ENCODE measurements at regions not wholly inside any gene's neighbourhood (a gene's known extent, or its start where the extent isn't known, plus 50 kb on each side); places are given as distances from the start of the nearest gene placed in this dataset.

GRCh38 chr9:13878241-13878711 lies 435.7 kb downstream of the NFIB start:
- Histone ChIP-seq H3K27ac (ENCODE audit: low read depth, low read length) (no peak overlapping the region), H3K36me3 (ENCODE audit: control insufficient read depth, insufficient read depth, low read length) (no peaks in the 10 kb centered on the region), H3K4me3 (ENCODE audit: low read length) (no peak overlapping the region), H3K4me1 (ENCODE audit: control insufficient read depth, insufficient read depth, low read length) (no peaks in the 10 kb centered on the region), H3K9ac (ENCODE audit: extremely low read depth, low read length, poor library complexity, severe bottlenecking) (no peak overlapping the region), H3K9me3 (ENCODE audit: control insufficient read depth, low read length) (no peaks in the 10 kb centered on the region), H3K27me3 (ENCODE audit: control insufficient read depth, insufficient read depth, low read length, poor library complexity, severe bottlenecking) (no peaks in the 10 kb centered on the region)
- Mint-ChIP-seq H3K27me3 (ENCODE audit: insufficient read depth) (no peaks in the 10 kb centered on the region), H3K9me3 (peaks cover 2% of the 10 kb centered on the region), H3K4me3 (no peak overlapping the region), H3K27ac (no peak overlapping the region), H3K36me3 (ENCODE audit: low read depth) (no peaks in the 10 kb centered on the region), H3K4me1 (peaks cover 2% of the 10 kb centered on the region)
- no peak for DNase-seq
- 90% methylated on average over 3 of the region's 3 CpGs; no CpG with 5 or more reads in 1 of the 2 experiments for WGBS, 2 experiments (ENCODE audit: insufficient coverage in 1 of 2, insufficient read length in 1 of 2)
- TF ChIP-seq, protein P1, sequence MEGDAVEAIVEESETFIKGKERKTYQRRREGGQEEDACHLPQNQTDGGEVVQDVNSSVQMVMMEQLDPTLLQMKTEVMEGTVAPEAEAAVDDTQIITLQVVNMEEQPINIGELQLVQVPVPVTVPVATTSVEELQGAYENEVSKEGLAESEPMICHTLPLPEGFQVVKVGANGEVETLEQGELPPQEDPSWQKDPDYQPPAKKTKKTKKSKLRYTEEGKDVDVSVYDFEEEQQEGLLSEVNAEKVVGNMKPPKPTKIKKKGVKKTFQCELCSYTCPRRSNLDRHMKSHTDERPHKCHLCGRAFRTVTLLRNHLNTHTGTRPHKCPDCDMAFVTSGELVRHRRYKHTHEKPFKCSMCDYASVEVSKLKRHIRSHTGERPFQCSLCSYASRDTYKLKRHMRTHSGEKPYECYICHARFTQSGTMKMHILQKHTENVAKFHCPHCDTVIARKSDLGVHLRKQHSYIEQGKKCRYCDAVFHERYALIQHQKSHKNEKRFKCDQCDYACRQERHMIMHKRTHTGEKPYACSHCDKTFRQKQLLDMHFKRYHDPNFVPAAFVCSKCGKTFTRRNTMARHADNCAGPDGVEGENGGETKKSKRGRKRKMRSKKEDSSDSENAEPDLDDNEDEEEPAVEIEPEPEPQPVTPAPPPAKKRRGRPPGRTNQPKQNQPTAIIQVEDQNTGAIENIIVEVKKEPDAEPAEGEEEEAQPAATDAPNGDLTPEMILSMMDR (conservative IDR thresholded peaks at IDR 0.05), result no peak

GRCh38 chr9:13876741-13877140 lies 437.2 kb downstream of the NFIB start:
- H3K4me3 Mint-ChIP-seq, result no peak overlapping the region
- WGBS, 2 experiments (ENCODE audit: insufficient coverage in 1 of 2, insufficient read length in 1 of 2), result no CpG with 5 or more reads among the region's 1 CpG
- H3K4me1 Mint-ChIP-seq, result peaks cover 2% of the 10 kb centered on the region
- TF ChIP-seq, protein P1 (conservative IDR thresholded peaks at IDR 0.05), result no peak
- no peak overlapping the region for H3K27ac ChIP-seq (ENCODE audit: low read depth, low read length)
- no peaks in the 10 kb centered on the region for H3K27me3 Mint-ChIP-seq (ENCODE audit: insufficient read depth)
- no peak for DNase-seq
- H3K9me3 Mint-ChIP-seq, result peaks cover 2% of the 10 kb centered on the region
- no peaks in the 10 kb centered on the region for H3K36me3 Mint-ChIP-seq (ENCODE audit: low read depth)
- no peaks in the 10 kb centered on the region for H3K9me3 ChIP-seq (ENCODE audit: control insufficient read depth, low read length)
- no peaks in the 10 kb centered on the region for H3K27me3 ChIP-seq (ENCODE audit: control insufficient read depth, insufficient read depth, low read length, poor library complexity, severe bottlenecking)
- no peaks in the 10 kb centered on the region for H3K36me3 ChIP-seq (ENCODE audit: control insufficient read depth, insufficient read depth, low read length)
- no peaks in the 10 kb centered on the region for H3K4me1 ChIP-seq (ENCODE audit: control insufficient read depth, insufficient read depth, low read length)
- H3K4me3 ChIP-seq (ENCODE audit: low read length), result no peak overlapping the region
- H3K9ac ChIP-seq (ENCODE audit: extremely low read depth, low read length, poor library complexity, severe bottlenecking), result no peak overlapping the region
- no peak overlapping the region for H3K27ac Mint-ChIP-seq

GRCh38 chr9:13873203-13873602 lies 440.7 kb downstream of the NFIB start:
- H3K4me3 ChIP-seq (ENCODE audit: low read length), result no peak overlapping the region
- Mint-ChIP-seq H3K9me3 (peaks cover 2% of the 10 kb centered on the region), H3K4me1 (no peaks in the 10 kb centered on the region), H3K27me3 (ENCODE audit: insufficient read depth) (no peaks in the 10 kb centered on the region), H3K36me3 (ENCODE audit: low read depth) (no peaks in the 10 kb centered on the region), H3K4me3 (no peak overlapping the region), H3K27ac (no peak overlapping the region)
- 95% methylated on average over 3 of the region's 3 CpGs; no CpG with 5 or more reads in 1 of the 2 experiments for WGBS, 2 experiments (ENCODE audit: insufficient coverage in 1 of 2, insufficient read length in 1 of 2)
- no peaks in the 10 kb centered on the region for H3K4me1 ChIP-seq (ENCODE audit: control insufficient read depth, insufficient read depth, low read length)
- no peak for DNase-seq
- H3K27ac ChIP-seq (ENCODE audit: low read depth, low read length), result no peak overlapping the region
- no peak overlapping the region for H3K9ac ChIP-seq (ENCODE audit: extremely low read depth, low read length, poor library complexity, severe bottlenecking)
- TF ChIP-seq, protein P1 (conservative IDR thresholded peaks at IDR 0.05), result no peak
- H3K9me3 ChIP-seq (ENCODE audit: control insufficient read depth, low read length), result no peaks in the 10 kb centered on the region
- no peaks in the 10 kb centered on the region for H3K27me3 ChIP-seq (ENCODE audit: control insufficient read depth, insufficient read depth, low read length, poor library complexity, severe bottlenecking)
- H3K36me3 ChIP-seq (ENCODE audit: control insufficient read depth, insufficient read depth, low read length), result no peaks in the 10 kb centered on the region
